ENCODE measurements at regions not wholly inside any gene's neighbourhood (a gene's known extent, or its start where the extent isn't known, plus 50 kb on each side); places are given as distances from the start of the nearest gene placed in this dataset.

DNA sequence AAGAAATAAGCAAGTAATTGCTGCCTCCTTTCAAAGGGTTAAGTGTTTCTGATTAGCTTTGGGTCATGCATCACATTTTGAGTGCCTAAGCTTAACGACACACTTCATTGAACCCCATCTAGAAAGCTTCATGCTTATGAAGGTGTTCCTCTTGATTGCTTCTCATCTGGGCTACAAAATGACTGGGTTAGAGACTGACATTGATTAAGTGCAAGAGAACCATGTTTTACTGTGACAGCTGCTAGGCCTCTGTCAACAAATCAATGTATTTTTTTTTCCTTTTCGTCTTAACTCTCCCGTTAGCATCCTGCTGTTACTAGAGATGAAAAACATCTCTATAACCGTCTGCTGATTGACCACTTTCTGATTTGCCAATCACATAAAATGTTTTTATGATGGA, 725.0 kb downstream of the TLE1 start:
- no peak for DNase-seq

DNA sequence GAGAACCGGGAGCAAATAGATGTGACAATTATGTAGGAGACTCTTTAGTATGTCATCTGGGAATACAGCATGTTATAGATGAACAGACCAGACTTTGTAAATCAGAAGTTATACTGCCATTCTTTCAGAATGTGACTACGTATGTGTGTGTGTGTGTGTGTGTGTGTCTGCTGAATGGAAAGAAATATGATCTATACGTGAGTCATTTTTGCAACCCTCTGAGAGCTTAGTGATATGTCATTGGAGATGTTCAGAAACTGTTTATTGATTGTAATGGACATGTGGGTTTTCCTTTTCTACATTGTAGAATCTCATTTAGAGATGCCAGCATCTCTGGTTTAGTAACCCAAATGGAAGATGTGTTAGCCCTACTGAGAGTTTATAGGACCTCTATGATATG, 731.5 kb downstream of the TLE1 start:
- DNase-seq, result no peak

DNA sequence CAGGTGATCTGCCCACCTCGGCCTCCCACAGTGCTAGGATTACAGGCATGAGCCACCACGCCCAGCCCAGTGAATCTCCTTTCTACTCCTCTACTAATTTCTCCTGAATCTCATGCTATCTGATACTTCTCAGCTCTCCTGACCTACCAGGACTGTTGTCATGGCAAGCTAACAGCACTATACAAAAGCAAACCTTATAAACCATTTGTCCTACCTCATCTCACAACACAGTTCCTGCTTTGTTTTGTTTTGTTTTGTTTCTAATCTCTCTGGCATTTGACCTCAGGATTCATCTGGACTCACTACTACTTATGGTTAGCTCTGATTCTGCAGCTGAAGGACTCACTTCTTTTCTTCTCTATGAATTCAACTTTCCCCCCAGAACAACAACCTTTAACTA, 734.8 kb downstream of the TLE1 start:
- DNase-seq, result no peak

DNA sequence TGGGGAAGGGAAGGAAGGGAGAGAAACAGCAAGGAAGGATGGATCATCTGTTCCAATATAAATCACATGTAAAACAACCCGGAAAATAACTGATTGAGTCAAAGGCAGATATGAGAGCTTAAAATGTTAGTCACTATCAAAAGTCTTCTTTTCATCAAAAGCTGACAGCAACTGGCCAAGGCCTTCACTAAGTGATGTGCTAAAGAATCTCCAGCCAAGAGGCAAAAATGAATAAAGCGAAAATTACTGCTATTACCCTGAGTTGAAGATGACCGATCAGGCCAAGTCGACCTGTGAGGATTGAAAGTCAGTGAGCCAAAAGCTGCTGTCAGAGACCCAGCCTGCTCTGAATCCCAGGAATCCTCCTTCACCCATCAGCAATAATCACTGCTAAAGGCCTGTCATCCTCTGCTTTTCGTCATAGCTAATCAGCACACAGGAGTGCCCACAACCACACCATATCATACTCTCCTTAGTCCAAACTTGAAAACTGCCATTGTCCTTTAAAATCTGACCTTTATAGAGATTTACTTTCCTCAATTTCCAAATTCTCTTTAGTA, 736.9 kb downstream of the TLE1 start:
- no peak for DNase-seq

DNA sequence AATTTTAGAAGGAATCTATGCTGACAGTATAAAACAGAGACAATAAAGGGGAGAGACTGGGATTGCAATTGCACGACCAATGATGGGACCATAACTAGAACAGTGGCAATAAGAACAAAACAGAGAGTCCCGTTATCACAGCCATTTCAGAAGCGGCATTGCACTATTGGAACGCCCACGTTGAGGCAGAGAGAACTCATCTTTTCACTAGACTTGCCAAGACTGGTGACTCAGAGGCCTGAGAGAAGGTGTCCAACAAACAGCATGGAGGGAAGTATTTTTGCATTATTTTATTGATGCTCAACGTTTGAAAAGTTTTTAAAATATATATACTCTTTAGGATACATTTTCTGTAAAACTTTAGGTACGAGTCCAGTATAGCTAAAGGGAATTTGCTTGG, 737.7 kb downstream of the TLE1 start:
- DNase-seq, result no peak

DNA sequence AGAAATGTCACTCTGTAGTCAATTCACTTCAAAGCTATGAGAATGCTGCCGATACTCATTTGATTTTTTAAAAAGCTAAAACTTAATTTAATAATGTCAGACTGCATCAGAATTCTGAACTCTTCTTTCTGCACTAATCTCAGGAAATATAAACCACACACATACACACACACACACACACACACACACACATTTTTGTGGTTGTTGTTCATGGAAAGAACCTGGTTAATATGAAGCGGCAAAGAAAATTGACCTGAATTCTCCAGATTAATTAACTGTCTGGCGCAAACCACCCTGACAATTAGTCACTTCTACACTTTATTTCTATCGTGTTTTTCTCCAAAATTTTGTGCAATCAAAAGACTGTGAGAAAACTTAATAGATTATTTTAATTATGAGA, 740.5 kb downstream of the TLE1 start:
- DNase-seq, result no peak

DNA sequence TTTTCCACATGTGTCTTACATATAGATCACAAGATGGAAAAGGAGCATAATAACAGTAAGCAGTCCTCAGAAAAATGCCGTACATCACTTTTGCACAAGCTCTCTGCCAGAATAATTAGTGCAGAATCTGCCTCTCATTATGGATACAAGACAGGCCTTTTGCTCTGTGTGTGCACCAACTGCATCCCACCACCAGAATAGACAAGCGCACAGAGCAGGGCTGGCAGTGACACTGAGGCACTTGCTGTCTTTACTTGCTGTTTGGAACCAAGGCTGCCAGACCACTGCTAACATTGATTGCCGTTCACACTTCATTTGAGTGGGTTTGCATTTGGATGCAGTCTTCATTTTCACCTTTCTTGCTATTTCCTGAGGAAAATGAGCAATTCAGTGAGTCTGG, 741.3 kb downstream of the TLE1 start:
- DNase-seq, result no peak

DNA sequence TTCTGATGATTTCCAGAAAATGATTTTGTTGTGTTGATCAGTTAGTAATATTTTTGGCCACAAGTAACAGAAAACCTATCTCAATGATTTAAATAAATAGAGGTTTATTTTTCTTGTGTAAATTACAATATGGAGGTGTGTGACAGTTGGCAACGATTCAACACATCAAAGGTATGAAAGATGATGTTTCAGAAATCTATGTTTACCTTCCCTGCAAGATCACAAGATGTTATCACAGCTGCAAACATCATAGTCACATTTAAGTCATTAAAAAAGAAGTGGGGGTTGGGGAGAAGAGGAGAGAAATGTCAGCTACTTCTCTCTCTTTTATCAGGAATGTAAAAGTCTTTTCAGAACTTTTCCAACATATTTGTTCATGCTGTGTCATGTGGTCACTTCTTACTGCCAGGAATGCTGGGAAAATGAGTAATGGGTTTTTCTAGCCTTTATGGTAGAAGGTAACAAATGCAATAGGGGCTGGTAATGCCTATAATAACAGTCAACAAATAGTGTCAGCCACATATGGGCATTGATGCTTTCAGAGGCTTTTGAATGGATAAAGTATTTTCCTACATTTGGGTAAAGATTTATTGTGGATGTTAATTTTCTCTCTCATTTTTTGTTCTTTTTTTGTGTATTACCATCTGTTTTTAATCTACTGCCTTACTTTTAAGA, 742.7 kb downstream of the TLE1 start:
- DNase-seq, result no peak

DNA sequence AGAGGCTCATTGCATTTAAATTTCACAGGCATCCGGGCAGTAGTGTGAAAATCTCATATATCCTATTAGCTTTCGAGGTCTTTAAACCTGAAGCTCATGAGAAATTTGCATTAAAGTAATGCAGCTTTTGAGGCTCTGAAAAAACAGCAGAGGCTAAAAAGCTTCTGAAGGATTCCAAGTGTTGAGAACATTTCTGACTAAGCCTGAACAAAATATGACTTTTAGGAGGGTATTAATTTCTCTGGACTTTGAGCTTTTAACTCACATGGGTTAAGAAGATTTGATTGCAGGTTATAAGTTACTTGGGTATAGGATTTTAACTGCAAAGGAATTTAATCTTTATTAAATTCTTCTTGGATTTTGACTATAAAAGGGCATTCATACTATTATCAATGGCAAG, 743.9 kb downstream of the TLE1 start:
- DNase-seq, result no peak

DNA sequence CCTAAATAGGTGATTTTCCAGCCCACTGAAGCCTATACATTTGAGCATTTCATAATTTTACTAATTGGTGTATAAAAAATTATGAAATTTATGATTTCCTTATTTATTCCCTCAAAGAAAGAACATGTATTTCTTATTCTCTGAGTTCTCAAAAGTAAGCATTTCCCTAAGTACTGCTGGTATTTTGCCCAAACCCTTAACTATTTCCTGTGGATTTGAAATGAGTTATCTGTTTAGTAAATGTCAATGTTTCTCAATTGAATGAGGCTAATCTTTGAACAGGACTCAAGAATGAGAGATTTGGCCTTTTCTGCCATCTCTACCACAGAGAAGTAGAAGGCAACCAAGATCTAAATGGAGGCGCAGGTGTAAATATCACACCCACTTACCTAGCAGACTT, 751.7 kb downstream of the TLE1 start:
- no peak for DNase-seq

DNA sequence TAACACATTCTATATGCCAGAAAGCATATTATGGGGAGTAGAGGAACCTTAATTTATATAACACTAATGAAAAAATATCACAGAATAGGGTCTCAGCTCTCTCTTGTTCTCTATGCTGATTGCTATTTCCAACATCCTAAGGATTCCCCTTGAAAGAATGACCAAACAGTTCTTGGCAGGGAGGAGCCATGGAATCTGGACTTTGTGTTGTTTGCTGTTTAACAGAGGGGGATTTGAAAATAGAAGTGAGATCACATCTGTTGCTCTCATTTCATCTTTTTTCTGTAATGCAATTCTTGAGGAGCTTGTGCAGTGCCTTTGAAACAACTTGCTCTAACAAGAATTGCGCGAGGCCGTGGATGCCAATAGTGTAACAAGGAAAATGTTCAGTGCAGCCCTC, 755.3 kb downstream of the TLE1 start:
- DNase-seq, result no peak

DNA sequence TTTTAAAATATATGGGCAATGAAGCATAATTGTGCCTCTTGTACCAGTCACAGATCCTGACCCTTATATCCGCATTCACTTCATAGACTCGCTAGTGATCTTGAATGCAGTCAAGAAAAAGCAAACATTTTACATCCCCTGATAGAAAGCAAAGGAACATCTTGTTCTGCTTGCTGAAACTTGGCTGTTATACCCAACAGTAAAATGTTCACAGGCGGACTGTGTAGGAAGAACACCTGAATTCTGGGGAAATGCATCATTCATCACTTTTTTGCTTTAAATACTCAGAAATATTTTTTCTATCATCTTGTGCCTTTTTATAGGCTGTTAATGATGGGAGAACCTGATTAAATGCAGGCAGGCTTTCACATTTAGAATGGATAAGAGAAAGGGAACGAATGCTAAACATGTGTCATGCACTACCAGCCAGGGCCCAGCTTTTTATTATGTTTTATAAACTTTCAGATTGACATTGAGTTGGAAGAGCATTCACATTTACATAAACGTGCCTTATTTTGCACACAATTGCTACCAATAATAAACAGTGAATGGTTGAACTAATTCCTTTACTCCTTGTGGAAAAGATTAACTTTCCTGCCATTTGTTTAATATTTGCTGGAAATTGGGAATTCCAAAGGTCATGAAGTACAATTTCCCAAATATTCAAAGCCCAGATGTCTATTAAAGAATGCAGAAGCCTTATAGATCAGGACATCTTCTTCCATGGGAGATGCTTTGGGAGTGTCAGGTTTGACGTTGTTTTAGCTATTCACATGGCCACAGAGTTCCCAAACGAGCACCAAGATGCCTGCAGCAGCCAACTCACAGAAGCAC, 756.2 kb downstream of the TLE1 start:
- DNase-seq, result no peak

DNA sequence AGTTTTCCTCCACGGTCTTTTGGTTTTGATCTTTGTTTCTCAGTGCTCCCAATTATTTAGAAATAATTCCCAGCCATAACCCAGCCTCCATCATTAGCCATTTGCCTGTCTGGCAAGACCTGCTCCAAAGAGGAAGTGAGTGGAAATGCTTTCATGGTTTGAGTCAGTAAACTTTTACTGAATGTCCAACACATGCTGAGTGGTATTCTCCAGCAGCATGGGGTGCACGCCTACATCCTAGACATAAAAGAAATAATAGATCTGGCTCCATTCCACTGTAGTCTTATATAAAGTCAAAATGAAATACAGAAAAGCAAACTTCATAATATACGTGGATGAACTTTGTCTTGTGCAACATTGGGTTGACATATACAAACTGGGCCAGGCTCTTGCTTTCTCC, 757.2 kb downstream of the TLE1 start:
- no peak for DNase-seq

DNA sequence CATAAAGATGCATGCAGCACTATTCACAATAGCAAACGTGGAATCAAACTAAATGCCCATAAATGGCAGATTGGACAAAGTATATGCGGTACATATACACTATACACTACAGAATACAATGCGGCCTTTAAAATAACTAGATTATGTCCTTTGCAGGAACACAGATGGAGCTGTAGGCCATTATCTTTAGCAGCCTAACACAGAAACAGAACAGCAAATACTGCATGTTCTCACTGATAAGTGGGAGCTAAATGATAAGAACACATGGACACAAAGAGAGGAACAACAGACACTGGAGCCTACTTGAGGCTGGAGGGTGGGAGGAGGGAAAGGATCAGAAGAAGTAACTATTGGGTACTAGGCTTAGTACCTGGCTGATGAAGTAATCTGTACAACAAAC, 758.2 kb downstream of the TLE1 start:
- DNase-seq, result no peak

DNA sequence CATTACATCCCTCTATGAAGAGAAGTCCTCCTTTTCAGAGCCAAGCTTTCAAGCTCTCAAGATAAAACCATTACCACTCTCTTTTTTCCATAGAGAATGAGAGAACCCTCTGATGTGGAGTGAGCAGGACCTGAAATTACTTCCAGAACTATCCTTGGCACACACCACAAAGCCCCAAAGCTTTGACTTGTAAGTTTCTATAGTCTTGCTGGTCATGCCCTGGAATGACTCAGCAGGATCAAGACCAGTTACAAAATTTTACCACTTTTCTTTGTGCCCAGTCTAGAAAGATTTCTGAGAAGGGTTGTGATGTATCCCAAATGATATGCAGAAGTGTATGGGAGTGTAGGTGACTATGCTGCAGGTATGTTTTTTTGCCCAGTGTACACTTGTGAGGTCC, 760.6 kb downstream of the TLE1 start:
- DNase-seq, result no peak

DNA sequence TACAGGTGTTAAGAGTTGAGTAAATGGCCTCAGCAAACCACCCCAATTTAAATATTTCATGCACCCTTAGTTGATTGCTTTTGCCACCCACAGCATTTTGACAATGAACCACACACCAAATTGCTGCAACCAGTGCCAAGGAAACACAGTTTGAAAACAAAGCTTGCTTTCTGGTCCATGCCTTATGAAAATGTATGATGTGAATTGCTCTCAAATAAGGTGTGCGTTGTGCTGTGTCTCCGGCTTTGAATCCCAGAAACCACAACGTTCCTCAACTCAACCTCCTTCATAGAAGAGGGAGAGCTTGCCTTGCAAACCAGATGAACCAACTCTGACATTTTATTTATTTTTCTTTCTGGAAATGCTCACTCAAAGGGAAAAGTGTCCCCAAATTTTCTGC, 762.7 kb downstream of the TLE1 start:
- DNase-seq, result no peak

DNA sequence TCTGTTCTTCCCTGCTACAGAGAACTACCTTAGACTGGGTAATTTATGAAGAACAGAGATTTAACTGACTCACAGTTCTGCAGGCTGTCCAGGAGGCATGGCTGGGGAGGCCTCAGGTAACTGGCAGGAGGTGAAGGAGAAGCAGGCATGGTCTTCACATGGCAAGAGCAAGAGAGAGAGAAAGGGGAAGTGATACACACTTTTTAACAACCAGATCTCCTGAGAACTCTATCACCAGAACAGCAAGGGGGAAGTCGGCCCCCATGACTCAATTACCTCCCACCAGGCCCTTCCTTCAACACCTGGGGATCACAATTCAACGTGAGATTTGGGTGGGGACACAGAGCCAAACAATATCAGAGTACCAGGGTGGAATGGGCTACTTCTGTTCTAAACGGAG, 766.8 kb downstream of the TLE1 start:
- no peak for DNase-seq

DNA sequence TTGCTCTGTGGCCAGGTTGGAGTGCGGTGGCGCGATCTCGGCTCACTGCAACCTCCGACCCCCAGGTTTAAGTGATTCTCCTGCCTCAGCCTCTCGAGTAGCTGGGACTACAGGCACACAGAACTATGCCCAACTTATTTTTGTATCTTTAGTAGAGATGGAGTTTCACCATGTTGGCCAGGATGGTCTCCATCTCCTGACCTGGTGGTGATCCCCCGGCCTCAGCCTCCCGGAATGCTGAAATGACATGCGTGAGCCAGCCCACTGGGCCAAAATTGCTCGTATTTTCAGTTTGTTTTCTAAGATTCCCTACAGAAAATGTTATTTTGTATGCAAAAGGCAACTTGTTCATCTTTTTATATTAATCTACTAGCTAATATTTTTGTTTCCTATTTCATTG, 782.6 kb downstream of the TLE1 start:
- no peak for DNase-seq

DNA sequence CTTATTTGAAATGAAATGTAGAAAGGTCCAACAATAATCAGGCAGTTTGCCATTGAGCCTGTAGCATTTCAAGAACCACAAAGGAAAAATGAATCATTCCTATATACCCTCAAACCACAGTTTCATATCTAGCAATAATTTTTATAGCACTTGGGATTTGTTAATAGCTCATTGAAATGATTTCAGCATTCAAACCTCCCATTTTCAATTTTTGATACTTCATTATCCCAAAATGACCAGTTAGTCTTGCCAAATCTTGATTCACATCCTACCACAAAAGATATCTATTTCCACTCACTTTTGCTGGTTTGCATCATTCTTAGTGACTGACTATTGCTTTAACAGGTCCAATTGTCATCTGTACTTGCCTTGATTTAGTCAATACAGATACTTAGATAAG, 790.1 kb downstream of the TLE1 start:
- no peak for DNase-seq

DNA sequence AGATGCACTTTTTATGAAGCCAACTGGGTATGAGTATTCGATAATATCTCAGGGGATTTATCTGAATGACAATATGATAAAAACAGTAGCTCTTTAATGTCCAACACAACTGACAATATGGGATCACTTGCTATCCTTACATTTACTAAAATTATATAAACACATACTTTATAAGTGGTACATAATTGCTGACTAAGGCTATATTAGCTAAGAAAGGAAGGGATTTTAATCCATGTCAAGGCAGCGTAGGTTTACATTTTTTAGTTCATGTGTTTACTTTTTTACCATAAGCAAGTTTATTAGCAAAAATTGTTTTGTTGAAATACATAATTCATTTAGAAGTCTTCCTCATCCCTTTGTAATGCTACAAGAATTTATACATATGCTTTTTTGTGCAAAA, 796.2 kb downstream of the TLE1 start:
- no peak for DNase-seq

DNA sequence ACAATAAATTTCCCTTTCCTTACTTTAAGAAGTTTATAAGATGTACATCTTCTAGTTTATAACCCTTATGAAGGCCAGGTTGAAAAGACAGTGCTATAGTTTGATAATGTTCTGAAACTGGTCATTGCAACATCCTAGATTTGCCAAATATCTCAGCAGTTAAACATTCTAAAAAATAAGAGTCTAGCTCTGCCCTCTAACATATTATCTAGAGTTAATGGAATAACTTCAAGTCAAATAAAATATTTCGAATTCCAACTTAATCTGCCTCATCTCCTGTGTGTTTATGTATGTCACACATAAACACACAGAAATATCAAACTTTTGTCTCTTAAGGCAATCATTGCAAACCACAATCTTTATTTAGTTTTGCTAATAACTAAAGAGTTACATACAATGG, 796.6 kb downstream of the TLE1 start:
- no peak for DNase-seq

DNA sequence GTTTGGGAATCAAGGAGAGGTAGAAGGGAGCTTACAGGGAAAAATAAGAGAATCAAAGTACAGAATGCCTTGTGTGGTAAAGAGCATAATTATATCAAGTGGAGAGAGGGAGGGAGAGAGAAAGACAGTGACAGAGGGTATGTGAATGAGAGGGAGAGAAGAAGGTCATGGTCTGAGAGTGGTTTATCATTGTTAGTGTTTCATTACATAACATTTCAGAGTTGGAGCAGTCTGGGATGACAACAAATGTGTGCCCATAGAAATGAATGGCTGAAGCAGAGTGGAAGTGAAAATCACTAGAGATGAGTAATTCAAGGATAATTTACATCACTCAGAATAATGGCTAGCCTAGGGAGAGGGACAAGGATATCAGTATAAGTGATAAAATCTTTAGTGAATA, 799.2 kb downstream of the TLE1 start:
- no peak for DNase-seq

DNA sequence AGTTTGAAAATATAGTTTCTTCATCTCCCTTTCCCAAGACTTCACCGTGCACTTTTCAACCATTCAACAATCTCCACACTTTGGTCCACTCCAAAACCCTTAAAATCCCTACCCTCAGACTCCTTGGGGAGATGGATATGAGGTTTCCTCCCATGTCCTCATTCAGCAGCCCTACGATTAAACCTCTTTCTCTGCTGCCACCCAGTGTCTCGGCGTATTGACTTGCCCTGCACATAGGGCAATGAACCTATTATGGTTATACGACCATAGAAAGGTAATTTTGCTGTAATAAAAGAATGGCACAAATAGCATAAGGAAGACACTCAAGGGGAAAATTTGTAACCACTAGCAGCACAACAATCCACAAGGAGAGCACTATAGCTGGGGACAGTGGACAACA, 803.5 kb downstream of the TLE1 start:
- no peak for DNase-seq

DNA sequence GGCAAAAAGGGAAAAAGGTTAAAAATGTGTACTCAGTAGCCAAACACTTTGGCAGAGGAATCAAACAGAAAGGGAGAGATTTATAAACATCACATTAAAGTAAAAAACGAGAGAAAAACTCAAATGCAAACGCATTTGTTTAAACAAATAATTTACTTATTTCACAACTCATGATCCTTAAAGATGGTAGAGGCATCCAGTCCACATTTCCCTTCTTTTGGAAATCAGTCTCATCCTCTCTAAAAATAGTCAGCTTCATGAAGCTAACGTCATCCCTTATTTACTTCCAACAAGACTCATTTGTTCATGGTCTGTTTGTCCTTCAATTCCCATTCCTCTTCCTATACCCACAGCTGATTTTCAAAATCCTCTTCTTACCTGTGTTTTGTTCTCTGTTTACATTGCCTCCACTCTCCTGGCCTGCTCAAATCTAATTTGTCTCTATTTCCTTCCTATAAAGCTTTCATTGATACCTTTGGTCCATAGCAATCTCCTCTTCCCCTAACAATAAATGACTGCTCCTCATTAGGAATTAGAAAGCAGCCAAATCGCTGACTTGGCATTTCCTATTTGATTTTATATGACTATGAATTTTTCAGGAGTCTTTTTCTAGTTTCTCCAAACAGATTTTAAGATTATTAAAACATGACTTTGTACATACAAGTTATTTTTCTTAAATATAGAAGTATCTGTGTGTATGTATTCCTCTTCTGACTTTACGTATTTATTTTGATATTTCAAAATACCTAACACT, 805.3 kb downstream of the TLE1 start:
- DNase-seq, result no peak

Data from activated CD4-positive, alpha-beta T cell treated with anti-CD3 and anti-CD28 coated beads, Interleukin-2, Interleukin-6, amounts not matched to agents 100 ng/mL and 50 ng/mL, durations not matched to agents 16 hours and 8 hours (primary cell).